ENCODE measurements at regions not wholly inside any gene's neighbourhood (a gene's known extent, or its start where the extent isn't known, plus 50 kb on each side); places are given as distances from the start of the nearest gene placed in this dataset.
A peak's percentile ranks its signal among the peaks of the same experiment; 100 is the strongest.
"Not testable (repeated sequence)": the region's sequence is repeated elsewhere in the genome, so short reads cannot be mapped to it uniquely, and the experiment has no call there.

DNA sequence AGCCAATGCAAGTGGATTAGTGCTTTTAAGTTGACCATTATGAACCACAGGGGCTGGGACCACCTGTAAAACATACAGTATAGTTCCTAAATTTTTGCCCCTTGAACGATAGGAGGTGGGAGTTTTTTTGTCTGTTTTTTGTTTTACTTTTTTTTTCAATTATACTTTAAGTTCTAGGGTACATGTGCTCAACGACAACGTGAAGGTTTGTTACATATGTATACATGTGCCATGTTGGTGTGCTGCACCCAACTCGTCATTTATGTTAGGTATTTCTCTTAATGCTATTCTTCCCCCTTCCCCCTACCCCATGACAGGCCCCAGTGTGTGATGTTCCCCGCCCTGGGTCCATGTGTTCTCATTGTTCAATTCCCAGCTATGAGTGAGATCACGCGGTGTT is 1797.9 kb upstream of the PIK3C3 start:
- no peak for DNase-seq

DNA sequence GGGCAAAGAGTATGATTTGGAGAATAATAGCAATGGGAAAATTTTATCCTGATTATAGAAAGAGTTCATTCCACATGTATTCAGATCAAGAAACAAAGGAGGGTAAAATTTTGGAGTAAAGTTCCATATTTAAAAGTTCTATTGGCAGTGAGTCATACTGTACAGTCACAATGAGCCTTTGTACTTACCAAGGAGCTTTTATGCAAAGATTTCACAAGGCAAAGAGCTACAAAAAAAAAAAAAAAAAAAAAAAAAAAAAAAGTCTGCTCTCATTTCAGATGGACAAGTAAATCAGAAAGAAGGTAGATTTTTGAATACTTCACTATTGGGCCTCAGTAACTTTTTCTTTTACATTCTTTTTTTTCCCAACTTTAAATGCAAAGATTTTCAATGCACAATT is 1802.2 kb upstream of the PIK3C3 start:
- DNase-seq, result no peak

GRCh38 chr18:40148960-40149359 is 1806.1 kb upstream of the PIK3C3 start:
- DNase-seq, result no peak

- DNase-seq, result no peak
These were observed 1821.8 kb upstream of the PIK3C3 start for GRCh38 chr18:40133253-40133652.

- not testable (repeated sequence) for DNase-seq
These were observed 1822.6 kb upstream of the PIK3C3 start for GRCh38 chr18:40132438-40132837.

- DNase-seq, result no peak
These were observed 1830.9 kb upstream of the PIK3C3 start for GRCh38 chr18:40124107-40124506.

GRCh38 chr18:40120796-40121391 is 1834.1 kb upstream of the PIK3C3 start:
- DNase-seq, result no peak

- DNase-seq, result no peak
These were observed 1834.7 kb upstream of the PIK3C3 start for GRCh38 chr18:40120356-40120755.

DNA sequence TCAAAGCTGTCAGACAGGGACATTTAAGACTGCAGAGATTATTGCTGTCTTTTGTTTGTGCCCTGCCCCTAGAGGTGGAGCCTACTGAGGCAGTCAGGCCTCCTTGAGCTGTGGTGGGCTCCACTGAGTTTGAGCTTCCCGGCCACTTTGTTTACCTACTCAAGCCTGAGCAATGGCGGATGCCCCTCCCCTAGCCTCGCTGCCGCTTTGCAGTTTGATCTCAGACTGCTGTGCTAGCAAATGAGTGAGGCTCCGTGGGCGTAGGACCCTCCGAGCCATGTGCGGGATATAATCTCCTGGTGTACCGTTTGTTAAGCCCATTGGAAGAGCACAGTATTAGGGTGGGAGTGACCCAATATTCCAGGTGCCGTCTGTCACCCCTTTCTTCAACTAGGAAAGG is 1835.5 kb upstream of the PIK3C3 start:
- DNase-seq, result not testable (repeated sequence)

DNA sequence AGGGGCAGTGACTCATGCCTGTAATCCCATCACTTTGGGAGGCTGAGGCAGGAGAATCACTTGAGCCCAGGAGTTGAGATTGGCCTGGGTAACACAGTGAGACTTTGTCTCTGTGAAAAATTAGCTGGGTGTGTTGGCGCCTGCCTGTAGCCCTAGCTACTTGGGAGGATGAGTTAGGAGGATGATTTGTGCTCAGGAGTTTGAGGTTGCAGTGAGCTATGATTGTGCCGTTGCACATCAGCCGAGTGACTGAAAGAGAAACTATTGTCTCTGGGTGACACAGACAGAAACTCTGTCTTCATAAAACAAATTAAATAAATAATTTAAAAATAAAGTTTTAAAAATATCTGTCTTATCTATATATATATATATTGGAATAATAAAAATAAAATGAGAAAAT is 1844.6 kb upstream of the PIK3C3 start:
- DNase-seq, result no peak

DNA sequence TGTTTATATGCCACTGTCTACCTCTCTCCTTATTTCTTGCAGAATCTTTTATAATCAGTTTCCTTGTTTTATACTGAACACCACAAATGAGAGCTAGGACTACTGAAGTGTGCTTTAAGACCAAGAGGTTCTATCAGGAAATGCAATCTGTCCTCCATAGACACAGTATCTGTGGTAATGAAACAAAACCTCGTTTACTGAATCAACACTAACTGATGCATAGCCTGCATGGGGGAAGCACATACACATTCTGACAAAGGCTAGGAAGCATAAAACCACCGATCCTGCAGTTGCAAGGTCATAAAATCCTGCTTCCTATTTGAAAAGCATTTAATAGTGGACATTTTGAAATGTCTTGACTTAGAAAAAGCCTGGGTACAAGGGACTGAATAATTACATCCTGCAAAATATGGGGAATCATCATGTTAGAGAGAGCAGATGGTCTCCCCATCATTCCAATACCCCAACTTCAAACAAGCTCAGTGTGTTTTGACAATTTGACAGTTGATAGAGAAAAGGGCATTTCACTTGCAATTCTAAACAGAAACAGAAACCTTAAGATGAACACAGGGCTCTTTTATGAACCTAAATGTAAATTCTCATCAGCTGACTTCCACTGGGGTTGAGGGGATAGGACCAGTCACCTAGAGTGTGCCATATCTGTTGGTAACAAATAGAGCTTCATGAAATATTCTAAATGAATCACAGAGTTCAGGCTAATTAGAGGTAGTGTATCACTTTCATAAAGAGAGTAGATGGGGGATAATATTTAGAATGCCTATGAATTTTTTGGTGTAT is 1845.6 kb upstream of the PIK3C3 start:
- no peak for DNase-seq

GRCh38 chr18:40108596-40108995 is 1846.4 kb upstream of the PIK3C3 start:
- no peak for DNase-seq

GRCh38 chr18:40102903-40103302 is 1852.1 kb upstream of the PIK3C3 start:
- DNase-seq, result no peak

DNA sequence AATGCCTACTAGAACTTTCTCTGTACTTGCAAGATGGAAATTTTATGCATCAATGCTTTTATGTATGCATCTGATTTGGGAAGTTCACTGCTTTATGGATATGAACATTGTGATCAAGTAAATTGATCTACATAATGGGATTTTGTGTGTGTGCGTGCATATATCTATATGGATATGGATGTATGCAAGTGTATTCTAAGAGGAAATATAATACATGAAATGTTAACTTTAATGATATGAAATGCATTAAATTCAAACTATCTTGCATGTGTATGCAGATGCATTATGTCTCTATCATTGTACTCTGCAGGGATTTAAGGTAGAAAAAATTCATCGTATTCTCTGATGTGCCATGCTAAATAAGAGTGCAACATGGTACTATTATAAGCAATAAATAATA is 1855.4 kb upstream of the PIK3C3 start:
- no peak for DNase-seq

GRCh38 chr18:40096675-40097074 is 1858.4 kb upstream of the PIK3C3 start:
- DNase-seq, result no peak

DNA sequence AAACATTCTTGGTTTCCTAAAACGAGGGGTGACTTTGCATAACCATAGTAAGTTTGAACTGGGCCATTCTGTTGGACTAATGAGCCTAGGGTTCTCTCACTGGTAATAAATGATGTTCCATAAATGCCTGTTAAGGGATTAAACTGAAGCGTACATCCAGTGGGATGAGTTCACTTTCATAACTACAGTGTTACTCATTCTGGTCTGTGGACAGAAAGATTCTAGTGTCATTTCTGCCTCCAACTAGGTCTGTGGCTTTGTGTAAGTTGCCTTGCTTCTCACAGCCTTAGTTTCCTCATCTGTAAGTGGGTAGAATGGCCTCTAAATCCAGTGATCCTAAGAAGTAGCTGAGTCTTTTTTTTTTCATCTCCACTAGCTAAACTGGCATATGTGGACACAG is 1860.6 kb upstream of the PIK3C3 start:
- no peak for DNase-seq

DNA sequence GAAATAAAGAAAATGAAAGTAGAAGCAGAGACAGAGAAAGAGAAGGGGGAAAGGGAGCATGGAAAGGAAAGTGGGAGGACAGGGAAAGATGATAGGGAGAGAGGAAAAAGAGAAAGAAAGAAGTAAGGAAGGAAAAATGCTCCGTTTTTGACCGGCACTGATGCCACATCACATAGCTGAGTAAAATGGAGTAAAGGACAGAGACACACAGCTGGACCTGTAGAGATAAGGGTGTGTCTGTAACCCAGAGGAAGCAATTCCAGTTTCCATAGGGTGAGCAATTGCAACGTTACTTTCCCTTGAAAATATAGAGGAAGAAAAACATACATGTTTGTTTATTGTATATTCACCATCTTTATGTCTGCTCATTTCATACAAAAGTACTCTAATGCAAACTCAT is 1866.9 kb upstream of the PIK3C3 start:
- DNase-seq, result peak; percentile 19

DNA sequence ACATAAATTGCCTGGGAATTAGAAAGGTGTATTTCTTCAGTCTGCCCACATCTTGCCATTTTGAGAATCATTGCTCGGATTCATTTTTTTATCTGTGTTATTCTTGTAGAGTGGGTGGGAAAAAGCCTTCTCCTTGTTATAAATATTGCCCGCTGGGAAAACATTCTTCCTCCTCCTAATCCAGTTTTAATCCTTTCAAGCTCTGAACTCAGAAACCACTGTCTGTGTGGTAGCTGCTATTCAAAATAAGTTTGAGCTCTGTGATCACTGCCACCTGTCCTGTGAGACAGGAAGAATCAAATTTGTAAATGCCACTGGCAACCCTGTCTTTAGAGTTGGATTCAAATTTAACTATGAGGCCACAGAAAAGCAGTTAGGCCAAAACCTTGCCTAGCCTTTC is 1875.2 kb upstream of the PIK3C3 start:
- DNase-seq, result no peak

- DNase-seq, result no peak
These were observed 1879.4 kb upstream of the PIK3C3 start for GRCh38 chr18:40075616-40076015.

DNA sequence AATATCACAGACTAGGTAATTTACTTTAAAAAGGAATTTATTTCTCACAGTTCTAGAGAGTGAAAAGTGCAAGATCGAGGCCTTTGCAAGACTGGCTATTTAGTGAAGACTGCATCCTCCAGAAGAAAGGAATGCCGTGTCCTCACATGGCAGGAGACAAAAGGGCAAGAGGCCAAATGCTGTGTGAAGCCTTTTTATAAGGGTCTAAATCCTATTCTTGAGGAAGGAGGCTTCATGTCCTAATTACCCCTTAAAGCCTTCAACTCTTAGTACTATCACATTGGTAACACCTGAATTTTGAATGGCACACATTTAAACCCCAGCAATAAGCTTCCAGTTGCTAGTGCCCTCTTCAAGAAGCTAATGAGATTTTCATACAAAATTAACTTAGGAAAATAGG is 1882.3 kb upstream of the PIK3C3 start:
- DNase-seq, result no peak

DNA sequence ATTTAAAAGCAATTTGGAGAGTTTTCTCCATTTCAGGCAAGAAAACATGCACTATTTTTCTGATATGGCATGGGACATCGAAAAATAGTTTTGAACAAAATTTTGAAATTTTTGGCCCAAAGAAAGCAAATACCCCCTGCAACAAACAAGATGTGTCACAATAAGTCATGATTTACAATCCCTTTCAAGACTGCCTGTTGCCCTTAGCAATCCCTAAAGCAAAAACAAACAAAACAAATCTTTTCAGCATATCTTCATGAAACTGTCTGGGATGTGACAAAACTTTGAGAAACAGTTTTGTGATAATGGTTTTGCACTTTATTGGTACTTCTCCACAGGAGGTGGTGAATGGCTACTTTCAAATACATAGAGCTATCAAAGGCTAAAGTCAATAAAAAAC is 1888.7 kb upstream of the PIK3C3 start:
- DNase-seq, result no peak

DNA sequence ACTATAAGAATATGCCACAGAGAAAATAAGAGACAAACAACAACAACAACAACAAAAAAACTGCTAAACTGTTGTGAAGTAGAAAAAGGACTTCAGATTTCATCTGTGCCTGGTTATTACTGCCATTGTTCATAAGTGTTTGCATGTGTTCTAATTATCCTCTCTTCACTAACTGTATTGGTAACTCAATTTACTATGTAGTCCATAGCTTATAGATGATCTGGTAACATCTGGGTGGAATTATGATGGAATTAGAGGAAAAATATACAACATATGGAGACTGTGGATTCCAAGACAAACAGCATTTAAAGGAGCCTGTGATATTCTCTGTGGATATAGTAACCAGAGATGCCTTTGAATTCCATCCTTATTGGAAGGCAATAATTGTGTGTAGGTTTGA is 1891.5 kb upstream of the PIK3C3 start:
- no peak for DNase-seq

DNA sequence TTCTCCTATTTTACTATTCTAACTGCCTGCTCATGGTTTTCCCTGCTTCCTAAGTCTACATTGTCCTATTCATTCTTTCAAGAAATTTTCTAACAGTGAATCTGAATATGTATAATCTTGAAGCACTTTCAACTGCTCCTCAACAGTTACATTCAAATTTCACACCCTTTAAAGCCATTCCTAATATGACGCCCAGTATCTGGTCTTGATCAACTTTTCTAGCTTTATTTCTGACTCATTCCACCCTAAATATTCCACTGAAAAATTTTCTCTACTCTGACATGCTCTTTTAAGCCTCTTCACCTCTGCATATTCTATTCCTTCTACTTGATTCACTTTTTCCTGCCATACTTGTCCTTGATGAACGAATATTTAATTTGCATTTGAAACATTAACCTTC is 1893.9 kb upstream of the PIK3C3 start:
- DNase-seq, result no peak

DNA sequence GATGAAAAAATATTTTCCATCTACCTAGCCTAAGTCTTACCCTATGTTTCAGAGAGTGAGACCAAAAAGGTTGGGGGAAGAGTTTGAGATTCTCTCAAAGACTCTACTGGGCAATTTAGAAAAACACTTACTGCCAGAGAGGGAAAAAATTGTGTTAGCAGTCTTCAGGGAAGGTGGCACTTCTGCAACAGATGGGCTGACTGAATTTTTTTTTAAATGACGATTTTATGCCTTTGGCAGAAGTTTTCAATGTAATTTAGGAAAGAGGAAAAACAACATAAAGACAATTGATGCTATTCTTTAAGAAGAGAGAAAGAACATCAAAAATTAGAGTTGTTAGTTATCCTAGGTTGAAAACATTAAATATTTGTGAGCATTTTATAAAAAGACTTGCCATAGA is 1894.5 kb upstream of the PIK3C3 start:
- DNase-seq, result no peak
